ENCODE measurements at regions not wholly inside any gene's neighbourhood (a gene's known extent, or its start where the extent isn't known, plus 50 kb on each side); places are given as distances from the start of the nearest gene placed in this dataset.

DNA sequence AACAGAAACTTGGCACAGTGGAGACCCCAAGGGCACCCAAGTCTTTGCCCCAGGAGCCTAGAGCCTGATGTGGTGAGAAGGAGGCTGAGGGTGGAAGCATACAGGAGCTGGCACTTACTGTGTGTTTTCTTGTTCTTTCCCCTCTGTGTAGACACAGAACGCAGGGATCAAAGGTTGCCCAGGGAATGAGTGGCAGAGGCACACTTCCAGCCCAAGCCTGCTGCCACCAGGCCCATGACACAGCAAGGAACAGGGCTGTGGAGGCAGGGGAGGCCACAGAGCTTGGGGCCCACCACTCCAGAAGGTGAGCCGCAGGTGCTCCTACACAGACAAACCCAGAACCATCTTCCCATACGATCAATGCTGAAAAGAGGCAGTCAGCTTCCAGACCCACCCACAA is 73.9 kb upstream of the S1PR3 start:
- Histone ChIP-seq H2BK120ac (replicated peaks; ENCODE audit: low read depth, low read length) (no peak overlapping the region), H3K23ac (ENCODE audit: insufficient read length) (no peak overlapping the region), H2BK15ac (ENCODE audit: low read length) (no peak overlapping the region), H3K23me2 (ENCODE audit: low read depth, low read length) (no peaks in the 10 kb centered on the region), H4K20me1 (replicated peaks in 1 of 2; ENCODE audit: control insufficient read depth in 1 of 2, insufficient read depth in 2 of 2, low read length in 2 of 2) (no peaks in the 10 kb centered on the region), H3K14ac (ENCODE audit: insufficient read length) (no peak overlapping the region), H4K5ac (ENCODE audit: insufficient read length, low read depth, low read length) (no peak overlapping the region), H4K91ac (replicated peaks; ENCODE audit: insufficient read length, low read length) (no peak overlapping the region), H3K4me3 (ENCODE audit: extremely low read depth in 1 of 4, insufficient read depth in 2 of 4, low read depth in 3 of 4, low read length in 4 of 4) (no peak overlapping the region), H3K9ac (replicated peaks in 1 of 4; ENCODE audit: extremely low read depth in 1 of 4, low read depth in 3 of 4, low read length in 3 of 4) (no peak overlapping the region), H3K79me2 (ENCODE audit: control insufficient read depth in 1 of 2, insufficient read depth in 2 of 2, low read length in 2 of 2) (no peaks in the 10 kb centered on the region), H2AFZ (ENCODE audit: low read length) (no peak overlapping the region), H3K4me1 (replicated peaks in 1 of 4; ENCODE audit: control insufficient read depth in 3 of 4, insufficient read depth in 4 of 4, low read length in 3 of 4) (no peaks in the 10 kb centered on the region), H2AK5ac (ENCODE audit: low read depth, low read length) (no peak overlapping the region), H3K36me3 (ENCODE audit: control insufficient read depth in 2 of 4, insufficient read depth in 4 of 4, low read length in 3 of 4) (no peaks in the 10 kb centered on the region), H3K4me2 (ENCODE audit: insufficient read depth in 1 of 2, low read depth in 2 of 2, low read length in 2 of 2) (no peak overlapping the region), H3K27me3 (replicated peaks in 1 of 4; ENCODE audit: control insufficient read depth in 3 of 4, extremely low read depth in 1 of 4, insufficient read depth in 3 of 4, low read length in 3 of 4) (no peaks in the 10 kb centered on the region), H3K4ac (replicated peaks; ENCODE audit: insufficient read length, low read depth, low read length) (no peak overlapping the region), H2BK5ac (ENCODE audit: low read depth, low read length) (no peak overlapping the region), H3K79me1 (ENCODE audit: low read depth, low read length) (no peaks in the 10 kb centered on the region), H3K27ac (ENCODE audit: low read depth, low read length) (no peak overlapping the region), H2BK12ac (ENCODE audit: low read depth, low read length) (no peak overlapping the region), H3K9me3 (ENCODE audit: insufficient read depth in 2 of 2, low read depth in 1 of 2, low read length in 1 of 2) (peaks cover 11 to 19% of the 10 kb centered on the region in 2 experiments), H3K56ac (replicated peaks; ENCODE audit: insufficient read length, low read depth, low read length) (no peak overlapping the region), H3K18ac (ENCODE audit: extremely low read depth, low read length) (no peak overlapping the region), H4K8ac (ENCODE audit: extremely low read depth, insufficient read depth, low read length) (no peak overlapping the region), H2BK20ac (ENCODE audit: low read length) (no peak overlapping the region)
- FAIRE-seq (no peak), DNase-seq (ENCODE audit: low read depth in 1 of 2, low spot score in 2 of 2) (no peak)
- 96% methylated on average over 3 of the region's 3 CpGs; no CpG with 5 or more reads in 1 of the 2 experiments for WGBS, 2 experiments (ENCODE audit: extremely low coverage in 1 of 2, insufficient coverage in 1 of 2, insufficient read length in 1 of 2, insufficient replicate concordance in 2 of 2, low coverage in 1 of 2, low lambda C conversion rate in 2 of 2, missing lambda C conversion rate in 1 of 2)
- TF ChIP-seq CTCF (IDR thresholded peaks at IDR 0.05; ENCODE audit: control extremely low read depth in 1 of 3, insufficient read depth in 1 of 3, low read depth in 1 of 3, low read length in 3 of 3): no peak
- no peak for TF ChIP-seq CHD2 (IDR thresholded peaks at IDR 0.05; ENCODE audit: low read length)
- no peak for TF ChIP-seq BCL11A (IDR thresholded peaks at IDR 0.05; ENCODE audit: low read depth in 2 of 2, low read length in 2 of 2)
- no peak for TF ChIP-seq ASH2L (IDR thresholded peaks at IDR 0.05; ENCODE audit: low read length)
- TF ChIP-seq SAP30 (IDR thresholded peaks at IDR 0.05; ENCODE audit: insufficient read depth, insufficient replicate concordance, low read length): no peak
- no peak for TF ChIP-seq EGR1 (IDR thresholded peaks at IDR 0.05; ENCODE audit: borderline replicate concordance, low read depth, low read length)
- no peak for TF ChIP-seq JUN (IDR thresholded peaks at IDR 0.05; ENCODE audit: low read depth, low read length)
- TF ChIP-seq GABPA (IDR thresholded peaks at IDR 0.05; ENCODE audit: borderline replicate concordance, insufficient read depth, low read length): no peak
- no peak for TF ChIP-seq TAF1 (IDR thresholded peaks at IDR 0.05; ENCODE audit: low read depth, low read length)
- TF ChIP-seq JUND (IDR thresholded peaks at IDR 0.05; ENCODE audit: low read length): no peak
- no peak for TF ChIP-seq CHD1 (IDR thresholded peaks at IDR 0.05; ENCODE audit: low read depth, low read length)
- TF ChIP-seq TCF12 (IDR thresholded peaks at IDR 0.05; ENCODE audit: low read depth, low read length): no peak
- POLR2A ChIA-PET (ENCODE audit: partially characterized antibody): no interaction called here
- CTCF ChIA-PET (ENCODE audit: partially characterized antibody): interaction anchor here (2.2 kb wide), 1 partner anchor 14 kb away, joined by 5 read pairs; no protein-coding TSS in a partner anchor

Data from H1 (cell line).